ENCODE measurements at regions not wholly inside any gene's neighbourhood (a gene's known extent, or its start where the extent isn't known, plus 50 kb on each side); places are given as distances from the start of the nearest gene placed in this dataset.
"Not testable (repeated sequence)": the region's sequence is repeated elsewhere in the genome, so short reads cannot be mapped to it uniquely, and the experiment has no call there.

GRCh38 chr9:102652471-102652870 is 342.7 kb upstream of the CYLC2 start:
- H3K27me3 Mint-ChIP-seq: no peaks in the 10 kb centered on the region
- H3K9me3 Mint-ChIP-seq: peaks cover 5% of the 10 kb centered on the region
- H3K36me3 Mint-ChIP-seq: no peaks in the 10 kb centered on the region
- no peak overlapping the region for H3K4me3 Mint-ChIP-seq
- ATAC-seq (ENCODE audit: low read depth) (no peak), DNase-seq (no peak)
- H3K4me1 Mint-ChIP-seq: no peaks in the 10 kb centered on the region
- POLR2A ChIA-PET: no interaction called here
- no peak overlapping the region for H3K27ac Mint-ChIP-seq

- Mint-ChIP-seq H3K4me1 (no peaks in the 10 kb centered on the region), H3K27me3 (no peaks in the 10 kb centered on the region), H3K36me3 (no peaks in the 10 kb centered on the region), H3K9me3 (peaks cover 5% of the 10 kb centered on the region), H3K4me3 (no peak overlapping the region), H3K27ac (no peak overlapping the region)
- DNase-seq: no peak
- POLR2A ChIA-PET: no interaction called here
- no peak for ATAC-seq (ENCODE audit: low read depth)
Observed at GRCh38 chr9:102650896-102651295, 344.2 kb upstream of the CYLC2 start.

GRCh38 chr9:102642651-102643050 is 352.5 kb upstream of the CYLC2 start:
- H3K27me3 Mint-ChIP-seq: no peaks in the 10 kb centered on the region
- no peaks in the 10 kb centered on the region for H3K9me3 Mint-ChIP-seq
- POLR2A ChIA-PET: no interaction called here
- H3K4me3 Mint-ChIP-seq: no peak overlapping the region
- no peaks in the 10 kb centered on the region for H3K4me1 Mint-ChIP-seq
- no peaks in the 10 kb centered on the region for H3K36me3 Mint-ChIP-seq
- DNase-seq: no peak
- ATAC-seq (ENCODE audit: low read depth): no peak
- H3K27ac Mint-ChIP-seq: no peak overlapping the region

GRCh38 chr9:102631559-102631958 is 363.6 kb upstream of the CYLC2 start:
- Mint-ChIP-seq H3K27me3 (no peaks in the 10 kb centered on the region), H3K4me3 (no peak overlapping the region), H3K27ac (no peak overlapping the region), H3K4me1 (no peaks in the 10 kb centered on the region), H3K36me3 (no peaks in the 10 kb centered on the region), H3K9me3 (peaks cover 1% of the 10 kb centered on the region)
- DNase-seq (no peak), ATAC-seq (ENCODE audit: low read depth) (no peak)
- POLR2A ChIA-PET: no interaction called here

- POLR2A ChIA-PET: no interaction called here
- no peak for DNase-seq
- H3K9me3 Mint-ChIP-seq: peaks cover 2% of the 10 kb centered on the region
- no peak overlapping the region for H3K27ac Mint-ChIP-seq
- no peaks in the 10 kb centered on the region for H3K36me3 Mint-ChIP-seq
- H3K27me3 Mint-ChIP-seq: no peaks in the 10 kb centered on the region
- no peaks in the 10 kb centered on the region for H3K4me1 Mint-ChIP-seq
- no peak for ATAC-seq (ENCODE audit: low read depth)
- H3K4me3 Mint-ChIP-seq: no peak overlapping the region
Observed at GRCh38 chr9:102609461-102609860, 385.7 kb upstream of the CYLC2 start.

- ATAC-seq (ENCODE audit: low read depth); H3K27ac Mint-ChIP-seq; DNase-seq; H3K27me3 Mint-ChIP-seq; H3K9me3 Mint-ChIP-seq; H3K36me3 Mint-ChIP-seq; POLR2A ChIA-PET; H3K4me1 Mint-ChIP-seq; H3K4me3 Mint-ChIP-seq: not testable (repeated sequence)
Observed at GRCh38 chr9:102603198-102604195, 391.6 kb upstream of the CYLC2 start.

GRCh38 chr9:102594241-102594640 is 400.9 kb upstream of the CYLC2 start:
- H3K36me3 Mint-ChIP-seq: no peaks in the 10 kb centered on the region
- DNase-seq (no peak), ATAC-seq (ENCODE audit: low read depth) (no peak)
- POLR2A ChIA-PET: no interaction called here
- no peaks in the 10 kb centered on the region for H3K27me3 Mint-ChIP-seq
- no peaks in the 10 kb centered on the region for H3K4me1 Mint-ChIP-seq
- H3K27ac Mint-ChIP-seq: no peak overlapping the region
- H3K4me3 Mint-ChIP-seq: no peak overlapping the region
- H3K9me3 Mint-ChIP-seq: peaks cover 7% of the 10 kb centered on the region

- POLR2A ChIA-PET: no interaction called here
- DNase-seq (no peak), ATAC-seq (ENCODE audit: low read depth) (no peak)
- H3K9me3 Mint-ChIP-seq: peaks cover 2% of the 10 kb centered on the region
- no peak overlapping the region for H3K4me3 Mint-ChIP-seq
- no peak overlapping the region for H3K27ac Mint-ChIP-seq
- H3K27me3 Mint-ChIP-seq: no peaks in the 10 kb centered on the region
- no peaks in the 10 kb centered on the region for H3K4me1 Mint-ChIP-seq
- H3K36me3 Mint-ChIP-seq: no peaks in the 10 kb centered on the region
Observed at GRCh38 chr9:102587281-102587680, 407.9 kb upstream of the CYLC2 start.

- ATAC-seq (ENCODE audit: low read depth) (no peak), DNase-seq (no peak)
- no peaks in the 10 kb centered on the region for H3K4me1 Mint-ChIP-seq
- H3K27me3 Mint-ChIP-seq: no peaks in the 10 kb centered on the region
- POLR2A ChIA-PET: no interaction called here
- H3K36me3 Mint-ChIP-seq: no peaks in the 10 kb centered on the region
- no peaks in the 10 kb centered on the region for H3K9me3 Mint-ChIP-seq
- no peak overlapping the region for H3K4me3 Mint-ChIP-seq
- no peak overlapping the region for H3K27ac Mint-ChIP-seq
Observed at GRCh38 chr9:102569436-102569835, 425.7 kb upstream of the CYLC2 start.

GRCh38 chr9:102551346-102551745 is 443.8 kb upstream of the CYLC2 start:
- POLR2A ChIA-PET: no interaction called here
- ATAC-seq (ENCODE audit: low read depth) (no peak), DNase-seq (no peak)
- Mint-ChIP-seq H3K4me1 (no peaks in the 10 kb centered on the region), H3K4me3 (no peak overlapping the region), H3K9me3 (peaks cover 15% of the 10 kb centered on the region), H3K27me3 (no peaks in the 10 kb centered on the region), H3K36me3 (no peaks in the 10 kb centered on the region), H3K27ac (no peak overlapping the region)

- POLR2A ChIA-PET: no interaction called here
- DNase-seq: no peak
- H3K4me1 Mint-ChIP-seq: no peaks in the 10 kb centered on the region
- no peaks in the 10 kb centered on the region for H3K36me3 Mint-ChIP-seq
- H3K27me3 Mint-ChIP-seq: no peaks in the 10 kb centered on the region
- ATAC-seq (ENCODE audit: low read depth): no peak
- H3K9me3 Mint-ChIP-seq: peaks cover 15% of the 10 kb centered on the region
- no peak overlapping the region for H3K4me3 Mint-ChIP-seq
- no peak overlapping the region for H3K27ac Mint-ChIP-seq
Observed at GRCh38 chr9:102550886-102551285, 444.2 kb upstream of the CYLC2 start.

- ATAC-seq (ENCODE audit: low read depth): no peak
- H3K4me1 Mint-ChIP-seq: no peaks in the 10 kb centered on the region
- no peak overlapping the region for H3K27ac Mint-ChIP-seq
- no peak overlapping the region for H3K4me3 Mint-ChIP-seq
- H3K27me3 Mint-ChIP-seq: no peaks in the 10 kb centered on the region
- no peaks in the 10 kb centered on the region for H3K36me3 Mint-ChIP-seq
- H3K9me3 Mint-ChIP-seq: peaks cover 15% of the 10 kb centered on the region
- no peak for DNase-seq
- POLR2A ChIA-PET: no interaction called here
Observed at GRCh38 chr9:102550266-102550665, 444.9 kb upstream of the CYLC2 start.

- Mint-ChIP-seq H3K4me1 (no peaks in the 10 kb centered on the region), H3K4me3 (no peak overlapping the region), H3K27me3 (no peaks in the 10 kb centered on the region), H3K27ac (no peak overlapping the region), H3K36me3 (no peaks in the 10 kb centered on the region), H3K9me3 (peaks cover 3% of the 10 kb centered on the region)
- ATAC-seq (ENCODE audit: low read depth) (no peak), DNase-seq (no peak)
- POLR2A ChIA-PET: no interaction called here
Observed at GRCh38 chr9:102534031-102534430, 461.1 kb upstream of the CYLC2 start.

GRCh38 chr9:102521097-102521755 is 473.9 kb upstream of the CYLC2 start:
- ATAC-seq (ENCODE audit: low read depth) (no peak), DNase-seq (no peak)
- H3K9me3 Mint-ChIP-seq: no peaks in the 10 kb centered on the region
- no peaks in the 10 kb centered on the region for H3K27me3 Mint-ChIP-seq
- H3K27ac Mint-ChIP-seq: no peak overlapping the region
- no peak overlapping the region for H3K4me3 Mint-ChIP-seq
- POLR2A ChIA-PET: no interaction called here
- no peaks in the 10 kb centered on the region for H3K36me3 Mint-ChIP-seq
- no peaks in the 10 kb centered on the region for H3K4me1 Mint-ChIP-seq

All from activated naive CD8-positive, alpha-beta T cell treated with anti-CD3 and anti-CD28 coated beads, Interleukin-2, amount 10 ng/mL, durations not matched to agents 7 days and 5 days (primary cell).